C1 segment of cervical spinal cord (tissue), 14 donors: ENCODE measurements at regions not wholly inside any gene's neighbourhood (a gene's known extent, or its start where the extent isn't known, plus 50 kb on each side); places are given as distances from the start of the nearest gene placed in this dataset.

Experiments
- DNase-seq, 14 donors: peaks; one replicate each; lab custom pipeline; 2025; lab: John Stamatoyannopoulos, UW

GRCh38 chr4:96097040-96097607 is 257.2 kb downstream of the PDHA2 start:
- no peak for DNase-seq

DNA sequence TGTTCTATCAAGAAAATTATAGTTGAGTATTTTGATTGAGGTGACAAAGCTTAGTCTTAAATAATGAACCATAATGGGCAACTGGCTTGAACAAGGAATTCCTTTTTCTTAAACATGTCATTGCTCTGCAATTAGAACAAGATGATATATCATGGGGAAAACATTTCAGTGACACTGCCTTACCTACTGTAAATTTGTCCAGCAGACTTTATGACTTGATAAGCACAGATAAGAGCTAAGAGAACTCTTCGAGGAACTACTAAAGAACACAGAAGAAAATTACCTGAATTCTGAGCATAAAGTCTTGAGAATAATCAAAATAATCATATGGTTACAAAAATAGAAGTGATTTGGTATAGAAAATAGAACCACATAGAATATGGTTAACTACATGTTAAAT is 257.8 kb downstream of the PDHA2 start:
- no peak for DNase-seq

DNA sequence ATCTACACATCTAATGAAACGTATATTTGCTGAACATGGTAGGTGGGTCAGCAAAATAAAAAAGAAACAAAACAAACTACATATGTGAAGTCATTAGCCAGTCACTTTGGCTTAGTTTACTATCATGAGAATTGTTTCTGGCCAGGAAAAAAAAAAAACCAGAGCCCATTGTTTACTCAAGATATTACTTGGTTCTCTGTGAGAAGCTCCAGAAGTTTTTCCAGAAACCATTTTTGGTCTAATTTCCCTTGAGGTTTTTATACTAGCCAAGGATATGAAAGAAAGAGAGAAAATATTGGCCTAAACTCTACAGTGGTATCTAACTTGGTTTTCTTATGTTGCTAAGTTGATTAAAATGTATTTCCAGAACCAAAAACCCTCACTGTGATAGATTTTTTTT is 259.1 kb downstream of the PDHA2 start:
- no peak for DNase-seq

GRCh38 chr4:96102541-96103026 is 262.7 kb downstream of the PDHA2 start:
- no peak for DNase-seq

GRCh38 chr4:96103086-96103485 is 263.2 kb downstream of the PDHA2 start:
- DNase-seq: no peak

DNA sequence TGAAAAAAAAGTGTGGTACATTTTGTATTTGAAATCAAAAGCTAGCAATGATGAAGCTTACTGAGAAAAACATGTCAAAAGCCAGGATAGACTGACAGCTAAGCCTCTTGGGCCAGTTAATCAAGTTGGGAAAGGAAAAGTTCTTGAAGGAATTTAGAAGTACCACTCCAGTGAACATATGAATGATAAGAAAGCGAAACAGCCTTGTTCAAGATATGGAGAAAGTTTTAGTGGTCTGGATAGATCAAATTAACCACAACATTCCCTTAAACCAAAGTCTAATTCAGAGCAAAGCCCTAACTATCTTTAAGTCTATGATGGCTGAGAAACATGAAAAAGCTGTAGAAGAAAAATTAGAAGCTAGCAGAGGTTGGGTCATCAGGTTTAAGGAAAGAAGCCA is 268.3 kb downstream of the PDHA2 start:
- DNase-seq: no peak

DNA sequence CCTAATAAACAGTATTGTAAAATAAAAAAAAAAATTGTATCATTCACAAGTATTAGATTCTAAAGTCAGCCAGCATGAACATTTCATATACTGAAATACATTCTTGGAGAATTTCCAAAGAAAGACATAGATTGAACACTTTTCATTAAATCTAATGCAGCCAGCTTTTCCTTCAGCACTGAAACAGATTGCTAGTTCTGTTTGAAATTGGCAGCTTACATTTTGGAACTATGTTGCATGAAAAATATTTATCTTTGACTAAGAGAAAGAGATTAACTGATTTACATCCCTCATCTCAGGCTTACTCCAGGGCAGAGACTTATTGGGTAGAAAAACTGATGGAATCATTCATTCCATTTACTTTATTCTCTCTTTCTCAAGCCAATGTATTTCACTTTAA is 272.7 kb downstream of the PDHA2 start:
- DNase-seq: no peak

- no peak for DNase-seq
Measured at GRCh38 chr4:96120206-96120605, 280.3 kb downstream of the PDHA2 start.

DNA sequence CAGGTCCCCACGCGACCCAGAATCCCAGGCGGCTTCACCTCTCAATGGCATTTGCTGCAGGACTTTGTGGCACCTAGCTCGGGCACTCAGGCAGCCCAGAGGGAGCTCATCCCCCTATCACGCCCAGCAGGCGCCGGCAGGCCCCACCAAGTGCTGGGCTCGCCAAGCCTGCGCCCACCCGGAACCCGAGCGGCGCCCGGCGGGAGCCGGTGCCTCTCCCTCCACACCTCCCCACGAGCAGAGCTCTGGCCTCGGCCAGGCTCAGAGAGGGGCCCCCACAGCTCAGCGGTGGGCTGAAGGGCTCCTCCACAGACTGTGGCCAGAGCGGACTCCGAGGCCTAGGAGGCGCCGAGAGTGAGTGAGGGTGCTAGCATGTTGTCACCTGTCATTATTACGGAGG is 286.3 kb downstream of the PDHA2 start:
- no peak for DNase-seq

- no peak for DNase-seq
Measured at GRCh38 chr4:96131186-96131585, 291.3 kb downstream of the PDHA2 start.

- DNase-seq: no peak
Measured at GRCh38 chr4:96134806-96135205, 294.9 kb downstream of the PDHA2 start.

- DNase-seq: no peak
Measured at GRCh38 chr4:96136056-96136455, 296.2 kb downstream of the PDHA2 start.

- no peak for DNase-seq
Measured at GRCh38 chr4:96139251-96139929, 299.5 kb downstream of the PDHA2 start.

- no peak for DNase-seq
Measured at GRCh38 chr4:96145601-96146000, 305.7 kb downstream of the PDHA2 start.

- DNase-seq: no peak
Measured at GRCh38 chr4:96146686-96147085, 306.8 kb downstream of the PDHA2 start.

DNA sequence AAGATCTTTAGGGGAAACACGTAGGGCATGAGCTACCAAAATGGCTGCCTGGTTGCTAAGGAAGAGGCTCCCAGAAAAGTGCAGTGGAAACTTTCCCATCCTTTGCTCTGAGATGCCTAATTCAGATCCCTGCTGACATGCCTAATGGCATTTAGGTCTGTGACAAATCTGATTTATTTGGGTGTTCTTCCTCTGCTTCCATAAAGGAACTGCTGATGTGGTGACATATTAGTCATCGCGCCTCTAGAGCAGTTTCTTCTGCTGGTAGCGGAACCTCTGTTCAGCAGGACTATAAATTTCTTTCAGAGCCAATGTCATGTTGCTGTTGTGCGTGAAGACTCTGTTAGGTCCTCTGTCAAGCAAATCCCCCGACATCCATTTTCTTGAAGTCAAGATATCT is 310.0 kb downstream of the PDHA2 start:
- no peak for DNase-seq

DNA sequence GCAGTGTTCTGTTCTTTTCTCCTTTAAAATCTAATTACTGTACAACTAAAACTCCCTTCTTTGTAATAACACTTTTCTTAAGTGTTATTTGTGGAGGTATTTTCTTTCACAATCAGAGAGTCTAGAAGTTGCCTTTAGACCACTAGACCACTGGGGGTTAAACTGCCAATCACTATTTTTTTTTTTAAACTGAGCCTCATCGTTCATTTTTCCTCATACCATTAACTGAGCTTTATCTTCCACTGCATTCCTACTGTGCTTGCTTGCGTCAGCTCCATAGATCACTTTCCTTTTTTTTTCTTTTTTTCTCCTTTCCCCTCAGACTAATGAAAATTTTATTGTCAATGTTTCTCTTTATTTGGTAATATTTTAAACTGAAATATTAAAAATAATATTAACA is 310.6 kb downstream of the PDHA2 start:
- DNase-seq: no peak

DNA sequence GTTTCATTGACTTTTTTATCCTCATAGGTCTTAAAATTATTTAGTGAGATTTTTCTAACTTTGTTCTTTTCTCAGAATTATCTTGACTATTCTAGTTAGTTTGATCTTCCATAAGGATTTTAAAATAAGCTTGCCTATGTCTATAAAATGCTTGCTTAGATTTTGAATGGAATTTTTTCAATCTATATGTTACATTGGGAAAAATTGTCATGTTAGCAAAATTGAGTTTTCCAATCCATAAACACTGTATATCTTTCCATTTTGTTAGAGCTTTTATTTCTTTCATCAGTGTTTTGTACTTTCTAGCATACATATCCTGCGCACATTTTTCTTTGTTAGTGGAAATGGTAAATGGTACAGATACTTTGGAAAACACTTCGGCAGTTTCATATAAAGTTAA is 312.9 kb downstream of the PDHA2 start:
- no peak for DNase-seq

DNA sequence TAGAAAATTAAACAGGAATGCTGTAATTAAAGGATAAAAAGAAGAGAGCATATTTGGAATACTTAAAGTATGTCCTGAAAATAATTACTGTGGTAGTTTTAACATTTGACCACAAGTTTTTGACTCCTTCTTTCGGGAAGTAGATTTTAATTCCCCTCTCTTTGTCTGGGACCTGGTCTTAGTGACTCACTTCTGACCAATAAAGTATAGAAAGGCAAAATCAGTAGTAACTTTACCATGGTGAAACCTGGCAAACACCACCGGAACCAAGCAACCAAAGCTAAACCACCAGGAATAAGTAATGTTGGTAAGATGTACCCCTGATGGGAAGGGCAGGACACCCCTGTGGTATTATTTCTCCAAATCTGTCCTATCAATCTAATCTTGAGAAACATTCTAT is 314.8 kb downstream of the PDHA2 start:
- no peak for DNase-seq

DNA sequence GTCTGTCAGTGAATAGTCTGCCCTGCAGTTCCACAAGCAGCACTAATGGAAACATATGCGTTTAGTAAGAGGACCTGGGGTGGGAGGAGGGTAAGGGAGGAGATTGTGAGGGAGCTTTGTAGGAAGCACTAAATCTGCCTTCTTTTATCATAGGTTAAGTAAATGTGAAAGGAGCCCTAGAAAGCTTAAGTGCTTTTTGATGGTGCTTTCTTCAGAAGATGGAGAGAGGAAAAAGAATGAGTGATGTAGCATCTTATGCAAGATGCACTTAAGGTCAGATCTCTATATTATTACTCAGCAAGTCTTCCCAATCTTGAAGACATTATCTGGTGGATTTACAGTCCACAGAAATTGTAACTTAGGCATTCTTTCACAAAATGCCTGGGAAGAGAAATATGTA is 322.7 kb downstream of the PDHA2 start:
- DNase-seq: no peak

- no peak for DNase-seq
Measured at GRCh38 chr4:96164814-96165351, 325.0 kb downstream of the PDHA2 start.

GRCh38 chr4:96166806-96167205 is 326.9 kb downstream of the PDHA2 start:
- no peak for DNase-seq

DNA sequence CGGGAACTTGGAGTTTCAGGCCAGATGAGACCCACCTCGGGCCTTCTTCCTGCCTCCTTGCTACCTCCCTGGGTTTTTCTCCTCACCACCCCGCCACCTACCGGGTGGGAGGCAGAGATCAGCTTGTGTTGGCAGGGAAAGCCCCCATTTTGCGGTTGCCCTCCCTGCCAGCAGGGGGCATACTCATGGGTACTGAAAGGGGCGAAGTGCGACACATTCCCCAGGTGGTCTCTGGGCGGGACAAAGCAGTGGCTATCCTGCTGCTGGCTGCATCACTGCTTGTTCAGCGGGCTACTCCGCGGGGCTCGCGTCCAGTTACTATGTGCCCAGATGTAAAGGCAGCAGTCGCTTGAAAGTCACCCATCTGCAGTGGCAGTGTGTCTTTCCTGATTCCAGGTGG is 330.3 kb downstream of the PDHA2 start:
- DNase-seq: no peak
